ENCODE measurements at regions not wholly inside any gene's neighbourhood (a gene's known extent, or its start where the extent isn't known, plus 50 kb on each side); places are given as distances from the start of the nearest gene placed in this dataset.

- FAIRE-seq: no peak
- no peak overlapping the region for H3K4me3 ChIP-seq
- intact Hi-C loops (cut with DNase I): no loop called here
Measured at GRCh38 chr3:194269610-194270145, 81.5 kb downstream of the CPN2 start.

DNA sequence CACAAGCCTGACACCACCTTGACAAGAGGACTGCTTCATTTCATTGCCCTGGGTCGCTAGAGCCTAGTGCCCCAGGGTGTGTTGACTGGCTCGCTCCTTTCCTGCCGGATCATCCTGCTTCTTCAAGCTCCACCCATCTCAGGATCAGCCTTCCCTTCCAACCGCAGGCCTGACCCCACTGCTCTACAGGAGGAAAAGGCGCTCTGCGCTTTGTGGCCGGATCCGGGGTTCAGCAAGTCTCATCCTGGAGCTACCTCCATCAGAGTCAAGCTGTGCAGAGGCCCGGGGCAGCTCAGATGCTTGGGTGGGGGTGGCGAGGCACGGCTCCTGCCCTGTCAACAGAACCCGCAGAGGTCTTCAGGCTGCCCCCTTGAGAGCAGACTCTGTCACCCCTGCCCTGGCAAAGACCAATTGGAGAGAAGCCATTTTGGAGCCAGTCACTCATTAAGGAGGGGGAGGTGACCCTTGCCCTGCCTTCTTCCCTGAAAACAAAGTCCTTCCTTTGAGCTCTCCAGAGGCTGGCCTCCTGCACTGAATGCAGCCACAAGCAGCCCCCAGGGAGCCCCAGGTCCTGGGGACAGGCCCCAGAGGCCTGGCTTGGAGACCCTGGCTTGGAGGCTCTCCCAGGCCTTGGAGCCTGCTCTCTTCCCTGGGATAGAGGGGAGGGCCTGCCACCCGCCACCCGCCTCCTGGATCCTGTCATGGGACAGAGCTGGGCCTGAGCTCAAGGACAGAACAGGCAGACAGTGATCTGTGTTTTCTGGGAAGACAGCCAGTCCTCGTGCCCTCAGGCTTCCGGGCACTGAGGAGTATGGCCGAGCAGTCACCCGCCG lies 80.3 kb downstream of the CPN2 start:
- TF ChIP-seq CTCF (IDR thresholded peaks at IDR 0.05): no peak
- Histone ChIP-seq H3K36me3 (no peaks in the 10 kb centered on the region), H3K4me3 (no peak overlapping the region), H3K4me1 (peaks cover 6 to 19% (median 15%) of the 10 kb centered on the region in 3 donors), H3K27ac (peak overlapping the region; percentile 61 to 93 (median 76)), H3K9me3 (no peaks in the 10 kb centered on the region), H3K27me3 (no peaks in the 10 kb centered on the region)
- ATAC-seq (peak; percentile 89 to 94 (median 93)), DNase-seq (peak; percentile 83 to 95 (median 92)), FAIRE-seq (no peak)
- intact Hi-C loops (cut with DNase I): no loop called here
- 40 to 53% methylated on average over 19 of the region's 19 CpGs for WGBS, 2 donors

More at GRCh38 chr3:194269610-194270145, 81.5 kb downstream of the CPN2 start:
- DNase-seq (peak; percentile 41 to 78 (median 64)), ATAC-seq (peak in 2 of 4 donors; percentile 3 to 28)
- Histone ChIP-seq H3K27ac (peak overlapping the region in 3 of 4 donors; percentile 61 to 93 (median 90)), H3K27me3 (no peaks in the 10 kb centered on the region), H3K36me3 (no peaks in the 10 kb centered on the region), H3K4me1 (peaks cover 6 to 19% (median 15%) of the 10 kb centered on the region in 3 donors), H3K9me3 (no peaks in the 10 kb centered on the region)
- 54 to 61% methylated on average over 27 to 29 of the region's 29 CpGs for WGBS, 2 donors
- TF ChIP-seq CTCF (IDR thresholded peaks at IDR 0.05): no peak

DNA sequence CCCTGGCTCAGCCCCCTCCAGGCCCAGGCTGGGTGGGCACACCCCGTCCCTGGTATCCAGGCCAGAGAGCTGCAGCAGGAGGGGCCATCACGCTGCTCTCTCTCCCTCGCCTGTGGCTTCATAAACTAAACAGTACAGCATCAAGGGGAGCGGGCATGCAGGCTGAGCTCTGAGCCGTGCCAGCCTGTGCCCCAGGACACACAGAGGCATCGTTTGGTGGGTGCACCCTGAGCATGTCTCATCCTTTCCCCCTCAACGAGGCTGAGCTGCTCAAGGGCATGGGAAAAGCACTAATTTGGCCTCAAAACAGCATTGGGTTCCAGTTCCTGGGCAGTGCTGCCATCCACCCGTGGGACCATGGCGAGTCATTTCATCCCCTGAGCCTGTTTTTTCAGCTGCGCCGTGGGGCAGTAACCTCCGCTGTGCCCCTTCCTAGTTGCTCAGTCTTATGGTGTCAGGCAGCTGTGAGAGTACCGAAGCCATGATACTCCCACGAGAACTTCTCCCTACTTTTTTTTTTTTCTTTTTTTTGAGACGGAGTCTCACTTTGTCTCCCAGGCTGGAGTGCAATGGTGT lies 79.6 kb downstream of the CPN2 start:
- intact Hi-C loops (cut with DNase I): no loop called here
- FAIRE-seq (no peak), ATAC-seq (peak in 1 of 4 donors; percentile 1), DNase-seq (no peak)
- Histone ChIP-seq H3K36me3 (no peaks in the 10 kb centered on the region), H3K4me1 (peaks cover 6 to 19% (median 15%) of the 10 kb centered on the region in 3 donors), H3K27ac (peak overlapping the region; percentile 61 to 93 (median 76)), H3K4me3 (no peak overlapping the region), H3K9me3 (no peaks in the 10 kb centered on the region), H3K27me3 (no peaks in the 10 kb centered on the region)
- no peak for TF ChIP-seq CTCF (IDR thresholded peaks at IDR 0.05)
- WGBS, 2 donors: 61 to 67% methylated on average over 13 to 15 of the region's 15 CpGs

GRCh38 chr3:194272221-194272620 lies 78.9 kb downstream of the CPN2 start:
- DNase-seq: no peak
- no peak for FAIRE-seq
- intact Hi-C loops (cut with DNase I): no loop called here
- no peak for ATAC-seq
- Histone ChIP-seq H3K27ac (peak overlapping the region in 1 of 4 donors; percentile 90), H3K4me1 (peaks cover 6 to 19% (median 15%) of the 10 kb centered on the region in 3 donors), H3K4me3 (no peak overlapping the region), H3K9me3 (no peaks in the 10 kb centered on the region), H3K36me3 (no peaks in the 10 kb centered on the region), H3K27me3 (no peaks in the 10 kb centered on the region)
- 94 to 96% methylated on average over 11 of the region's 11 CpGs for WGBS, 2 donors
- no peak for TF ChIP-seq CTCF (IDR thresholded peaks at IDR 0.05)

Data from pancreas (tissue), 10 donors.